ENCODE measurements at regions not wholly inside any gene's neighbourhood (a gene's known extent, or its start where the extent isn't known, plus 50 kb on each side); places are given as distances from the start of the nearest gene placed in this dataset.

DNA sequence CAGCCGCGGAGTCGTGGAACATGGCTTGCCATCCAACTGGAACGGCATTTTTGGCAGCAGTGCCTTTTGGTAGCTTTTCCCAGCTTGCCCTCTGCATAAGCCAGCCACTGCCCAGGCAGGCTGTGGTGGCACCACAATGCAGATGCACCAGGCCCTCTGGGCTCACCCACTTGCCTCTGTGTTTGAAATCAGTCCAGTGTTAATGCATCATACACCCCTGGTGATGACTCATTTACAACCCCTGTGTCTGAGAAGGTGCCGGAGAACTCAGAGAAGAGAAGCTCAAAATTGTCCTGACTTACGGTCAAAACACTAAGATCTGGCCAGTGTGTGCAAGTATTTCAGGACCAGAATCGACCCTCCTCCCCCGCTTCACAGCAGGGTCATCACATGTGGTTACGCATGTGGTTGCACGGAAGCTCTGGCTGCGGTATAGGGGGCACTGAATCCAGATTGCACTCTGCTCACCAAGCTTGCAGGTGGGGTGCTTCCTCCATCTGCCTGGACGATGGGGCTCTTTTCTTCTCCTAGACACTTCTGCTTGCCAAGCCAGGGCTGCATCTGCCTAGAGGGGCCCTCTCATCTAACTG, 66.5 kb upstream of the SMIM15 start:
- peaks cover 0 to 5% (median 5%) of the 10 kb centered on the region in 3 donors for H3K27me3 Mint-ChIP-seq (ENCODE audit: low read depth in 3 of 3)
- TF ChIP-seq, protein P1, sequence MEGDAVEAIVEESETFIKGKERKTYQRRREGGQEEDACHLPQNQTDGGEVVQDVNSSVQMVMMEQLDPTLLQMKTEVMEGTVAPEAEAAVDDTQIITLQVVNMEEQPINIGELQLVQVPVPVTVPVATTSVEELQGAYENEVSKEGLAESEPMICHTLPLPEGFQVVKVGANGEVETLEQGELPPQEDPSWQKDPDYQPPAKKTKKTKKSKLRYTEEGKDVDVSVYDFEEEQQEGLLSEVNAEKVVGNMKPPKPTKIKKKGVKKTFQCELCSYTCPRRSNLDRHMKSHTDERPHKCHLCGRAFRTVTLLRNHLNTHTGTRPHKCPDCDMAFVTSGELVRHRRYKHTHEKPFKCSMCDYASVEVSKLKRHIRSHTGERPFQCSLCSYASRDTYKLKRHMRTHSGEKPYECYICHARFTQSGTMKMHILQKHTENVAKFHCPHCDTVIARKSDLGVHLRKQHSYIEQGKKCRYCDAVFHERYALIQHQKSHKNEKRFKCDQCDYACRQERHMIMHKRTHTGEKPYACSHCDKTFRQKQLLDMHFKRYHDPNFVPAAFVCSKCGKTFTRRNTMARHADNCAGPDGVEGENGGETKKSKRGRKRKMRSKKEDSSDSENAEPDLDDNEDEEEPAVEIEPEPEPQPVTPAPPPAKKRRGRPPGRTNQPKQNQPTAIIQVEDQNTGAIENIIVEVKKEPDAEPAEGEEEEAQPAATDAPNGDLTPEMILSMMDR (IDR thresholded peaks at IDR 0.05), result no peak
- H3K27me3 ChIP-seq (ENCODE audit: control insufficient read depth in 2 of 2, insufficient read depth in 2 of 2, low read length in 2 of 2), result no peaks in the 10 kb centered on the region
- H3K4me3 Mint-ChIP-seq, result peak overlapping the region in 1 of 2 donors; percentile 35
- no peaks in the 10 kb centered on the region for H3K79me2 ChIP-seq (ENCODE audit: insufficient read depth, low read length)
- no peaks in the 10 kb centered on the region for H3K36me3 Mint-ChIP-seq
- no peak overlapping the region for H3K27ac ChIP-seq (ENCODE audit: low read depth in 1 of 2, low read length in 2 of 2)
- H2AFZ ChIP-seq (ENCODE audit: insufficient read depth, low read depth, low read length, poor library complexity, severe bottlenecking), result peak overlapping the region; percentile 11
- no peaks in the 10 kb centered on the region for H3K4me1 ChIP-seq (ENCODE audit: control insufficient read depth in 1 of 2, insufficient read depth in 2 of 2, low read length in 2 of 2)
- no peaks in the 10 kb centered on the region for H3K36me3 ChIP-seq (replicated peaks in 1 of 2; ENCODE audit: control insufficient read depth in 1 of 2, insufficient read depth in 2 of 2, low read length in 2 of 2)
- peaks cover 11% of the 10 kb centered on the region for H3K4me1 Mint-ChIP-seq
- H3K9me3 ChIP-seq (replicated peaks in 1 of 2; ENCODE audit: control insufficient read depth in 1 of 2, insufficient read depth in 1 of 2, low read length in 2 of 2), result peaks cover 0 to 8% of the 10 kb centered on the region in 2 donors
- no peaks in the 10 kb centered on the region for H4K20me1 ChIP-seq (ENCODE audit: insufficient read depth, low read length)
- DNase-seq, result no peak
- H3K27ac Mint-ChIP-seq, result no peak overlapping the region
- intact Hi-C loops (cut with micrococcal nuclease), result no loop called here
- H3K4me3 ChIP-seq (replicated peaks in 1 of 3; ENCODE audit: low read depth in 2 of 3, low read length in 3 of 3), result no peak overlapping the region
- peaks cover 1 to 11% (median 2%) of the 10 kb centered on the region in 7 donors for H3K9me3 Mint-ChIP-seq
- no peak overlapping the region for H3K9ac ChIP-seq (ENCODE audit: insufficient read depth, low read length, poor library complexity, severe bottlenecking)
- 61% methylated on average over 11 of the region's 12 CpGs for WGBS (ENCODE audit: insufficient coverage)
- H3K4me2 ChIP-seq (replicated peaks; ENCODE audit: extremely low read depth, low read length, poor library complexity, severe bottlenecking), result no peak overlapping the region

DNA sequence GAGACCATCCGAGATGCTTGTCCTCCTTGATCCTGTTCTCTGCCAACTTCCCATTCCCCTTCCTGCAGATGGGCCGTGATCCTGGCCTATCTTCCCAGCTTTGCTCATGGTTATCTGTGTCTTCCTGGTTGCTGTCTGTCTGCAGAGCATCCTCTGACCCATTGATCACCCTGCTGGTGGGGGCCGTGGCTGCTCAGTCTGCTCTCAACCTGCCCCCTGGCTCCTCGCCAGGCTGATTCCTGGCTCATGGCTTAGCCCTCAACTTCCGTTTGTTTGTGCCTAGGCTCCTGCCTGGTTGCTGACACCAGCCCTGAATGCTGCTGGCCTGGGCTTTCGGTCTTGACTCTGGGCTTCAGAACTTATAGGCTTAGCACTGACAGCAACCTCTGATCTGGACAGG, 67.1 kb upstream of the SMIM15 start:
- peak overlapping the region in 1 of 2 donors; percentile 35 for H3K4me3 Mint-ChIP-seq
- peak overlapping the region; percentile 11 for H2AFZ ChIP-seq (ENCODE audit: insufficient read depth, low read depth, low read length, poor library complexity, severe bottlenecking)
- no peak for DNase-seq
- H3K79me2 ChIP-seq (ENCODE audit: insufficient read depth, low read length), result no peaks in the 10 kb centered on the region
- no peaks in the 10 kb centered on the region for H3K36me3 Mint-ChIP-seq
- H3K27ac Mint-ChIP-seq, result no peak overlapping the region
- peaks cover 1 to 11% (median 4%) of the 10 kb centered on the region in 7 donors for H3K9me3 Mint-ChIP-seq
- H3K27me3 ChIP-seq (ENCODE audit: control insufficient read depth in 2 of 2, insufficient read depth in 2 of 2, low read length in 2 of 2), result no peaks in the 10 kb centered on the region
- H3K36me3 ChIP-seq (replicated peaks in 1 of 2; ENCODE audit: control insufficient read depth in 1 of 2, insufficient read depth in 2 of 2, low read length in 2 of 2), result no peaks in the 10 kb centered on the region
- TF ChIP-seq, protein P1 (IDR thresholded peaks at IDR 0.05), result no peak
- no peak overlapping the region for H3K4me2 ChIP-seq (replicated peaks; ENCODE audit: extremely low read depth, low read length, poor library complexity, severe bottlenecking)
- H3K27ac ChIP-seq (ENCODE audit: low read depth in 1 of 2, low read length in 2 of 2), result no peak overlapping the region
- peaks cover 11% of the 10 kb centered on the region for H3K4me1 Mint-ChIP-seq
- H4K20me1 ChIP-seq (ENCODE audit: insufficient read depth, low read length), result no peaks in the 10 kb centered on the region
- intact Hi-C loops (cut with micrococcal nuclease), result no loop called here
- peaks cover 0 to 5% (median 5%) of the 10 kb centered on the region in 3 donors for H3K27me3 Mint-ChIP-seq (ENCODE audit: low read depth in 3 of 3)
- H3K4me1 ChIP-seq (ENCODE audit: control insufficient read depth in 1 of 2, insufficient read depth in 2 of 2, low read length in 2 of 2), result no peaks in the 10 kb centered on the region
- H3K9ac ChIP-seq (ENCODE audit: insufficient read depth, low read length, poor library complexity, severe bottlenecking), result no peak overlapping the region
- 77% methylated on average over 6 of the region's 6 CpGs for WGBS (ENCODE audit: insufficient coverage)
- H3K9me3 ChIP-seq (replicated peaks in 1 of 2; ENCODE audit: control insufficient read depth in 1 of 2, insufficient read depth in 1 of 2, low read length in 2 of 2), result peaks cover 0 to 8% of the 10 kb centered on the region in 2 donors
- no peak overlapping the region for H3K4me3 ChIP-seq (replicated peaks in 1 of 3; ENCODE audit: low read depth in 2 of 3, low read length in 3 of 3)

All from CD14-positive monocyte (primary cell).